Stimulated activated CD8-positive, alpha-beta memory T cell treated with anti-CD3 and anti-CD28 coated beads, Interleukin-12 subunit alpha, Interleukin-12 subunit beta, amount 100 ng/mL, for 1 hour (primary cell): ENCODE measurements at regions not wholly inside any gene's neighbourhood (a gene's known extent, or its start where the extent isn't known, plus 50 kb on each side); places are given as distances from the start of the nearest gene placed in this dataset.

ENCODE experiments used
- DNase-seq: peaks from one replicate; pipeline ENCODE4 v3.0.0-alpha.2; 2020; ENCODE audit warnings: low read depth

- no peak for DNase-seq
Measured at GRCh38 chr10:9759596-9759995, 1258.1 kb upstream of the CELF2 start.

GRCh38 chr10:9762966-9763656 is 1254.6 kb upstream of the CELF2 start:
- DNase-seq = no peak

- DNase-seq = no peak
Measured at GRCh38 chr10:9766762-9767161, 1250.9 kb upstream of the CELF2 start.

GRCh38 chr10:9781666-9782065 is 1236.0 kb upstream of the CELF2 start:
- no peak for DNase-seq

GRCh38 chr10:9786101-9786500 is 1231.6 kb upstream of the CELF2 start:
- DNase-seq = no peak

GRCh38 chr10:9786576-9786975 is 1231.1 kb upstream of the CELF2 start:
- no peak for DNase-seq

GRCh38 chr10:9789996-9790395 is 1227.7 kb upstream of the CELF2 start:
- DNase-seq = no peak

GRCh38 chr10:9792181-9792580 is 1225.5 kb upstream of the CELF2 start:
- no peak for DNase-seq

- DNase-seq = no peak
Measured at GRCh38 chr10:9796564-9796963, 1221.1 kb upstream of the CELF2 start.

- DNase-seq = no peak
Measured at GRCh38 chr10:9800011-9800410, 1217.7 kb upstream of the CELF2 start.

GRCh38 chr10:9800571-9800970 is 1217.1 kb upstream of the CELF2 start:
- DNase-seq = no peak

- DNase-seq = no peak
Measured at GRCh38 chr10:9807846-9808245, 1209.8 kb upstream of the CELF2 start.

GRCh38 chr10:9811601-9812000 is 1206.1 kb upstream of the CELF2 start:
- no peak for DNase-seq

- DNase-seq = no peak
Measured at GRCh38 chr10:9814285-9814864, 1203.3 kb upstream of the CELF2 start.

GRCh38 chr10:9819756-9820494 is 1197.7 kb upstream of the CELF2 start:
- no peak for DNase-seq

- no peak for DNase-seq
Measured at GRCh38 chr10:9823268-9823930, 1194.3 kb upstream of the CELF2 start.

GRCh38 chr10:9824631-9825071 is 1193.0 kb upstream of the CELF2 start:
- no peak for DNase-seq

- no peak for DNase-seq
Measured at GRCh38 chr10:9825491-9826018, 1192.1 kb upstream of the CELF2 start.

- DNase-seq = no peak
Measured at GRCh38 chr10:9828110-9828509, 1189.6 kb upstream of the CELF2 start.

- no peak for DNase-seq
Measured at GRCh38 chr10:9833942-9834341, 1183.7 kb upstream of the CELF2 start.

GRCh38 chr10:9834434-9834833 is 1183.2 kb upstream of the CELF2 start:
- no peak for DNase-seq

- DNase-seq = no peak
Measured at GRCh38 chr10:9845075-9845474, 1172.6 kb upstream of the CELF2 start.

GRCh38 chr10:9848278-9848677 is 1169.4 kb upstream of the CELF2 start:
- no peak for DNase-seq
